Fibroblast of mammary gland (primary cell): ENCODE measurements at regions not wholly inside any gene's neighbourhood (a gene's known extent, or its start where the extent isn't known, plus 50 kb on each side); places are given as distances from the start of the nearest gene placed in this dataset.

Experiments used
- DNase-seq: peaks from one replicate; pipeline ENCODE4 v3.0.0-alpha.2; 2010; ENCODE audit warnings: low read depth
- H3K4me3 ChIP-seq: 2 replicates; pipeline ENCODE4 v1.5.1; 2011; ENCODE audit warnings: low read depth, mild to moderate bottlenecking, low read length, moderate library complexity; ENCODE audit not compliant: control insufficient read depth
- TF ChIP-seq, protein P1 (sequence below): conservative IDR thresholded peaks from 2 replicates; pipeline ENCODE4 v1.5.1; 2011; ENCODE audit warnings: low read depth, low read length, inconsistent platforms; ENCODE audit not compliant: control insufficient read depth, insufficient read depth

DNA sequence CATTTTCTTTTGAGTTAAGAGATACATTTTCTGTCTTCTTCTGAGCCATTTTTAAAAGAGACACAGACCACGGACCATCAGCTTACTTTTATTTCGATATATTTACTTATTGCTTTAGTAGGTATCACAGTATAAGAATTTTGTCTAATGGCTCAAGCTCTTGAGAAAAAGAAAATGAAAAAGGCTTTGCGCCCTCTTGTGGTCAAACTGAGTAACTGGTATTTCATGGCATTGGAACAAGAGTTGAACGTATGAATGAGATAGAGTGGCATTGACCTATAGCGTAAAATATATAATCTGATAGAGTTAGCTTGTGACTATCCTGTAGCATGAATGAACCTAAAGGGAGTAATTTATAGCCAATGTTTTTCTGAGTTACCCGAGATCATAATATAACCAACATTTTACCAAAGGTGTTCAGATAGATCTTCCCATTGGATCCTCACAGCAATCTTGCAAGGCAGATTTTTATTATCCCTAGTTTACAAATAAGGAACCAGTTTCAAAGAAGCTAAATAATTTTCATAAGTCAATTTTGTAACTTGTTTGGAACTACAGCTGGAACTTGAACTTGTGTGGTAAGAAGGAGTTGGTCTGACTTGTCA is 154.6 kb downstream of the POLR2M start:
- H3K4me3 ChIP-seq: no peak overlapping the region
- DNase-seq: peak; percentile 82
- TF ChIP-seq, protein P1, sequence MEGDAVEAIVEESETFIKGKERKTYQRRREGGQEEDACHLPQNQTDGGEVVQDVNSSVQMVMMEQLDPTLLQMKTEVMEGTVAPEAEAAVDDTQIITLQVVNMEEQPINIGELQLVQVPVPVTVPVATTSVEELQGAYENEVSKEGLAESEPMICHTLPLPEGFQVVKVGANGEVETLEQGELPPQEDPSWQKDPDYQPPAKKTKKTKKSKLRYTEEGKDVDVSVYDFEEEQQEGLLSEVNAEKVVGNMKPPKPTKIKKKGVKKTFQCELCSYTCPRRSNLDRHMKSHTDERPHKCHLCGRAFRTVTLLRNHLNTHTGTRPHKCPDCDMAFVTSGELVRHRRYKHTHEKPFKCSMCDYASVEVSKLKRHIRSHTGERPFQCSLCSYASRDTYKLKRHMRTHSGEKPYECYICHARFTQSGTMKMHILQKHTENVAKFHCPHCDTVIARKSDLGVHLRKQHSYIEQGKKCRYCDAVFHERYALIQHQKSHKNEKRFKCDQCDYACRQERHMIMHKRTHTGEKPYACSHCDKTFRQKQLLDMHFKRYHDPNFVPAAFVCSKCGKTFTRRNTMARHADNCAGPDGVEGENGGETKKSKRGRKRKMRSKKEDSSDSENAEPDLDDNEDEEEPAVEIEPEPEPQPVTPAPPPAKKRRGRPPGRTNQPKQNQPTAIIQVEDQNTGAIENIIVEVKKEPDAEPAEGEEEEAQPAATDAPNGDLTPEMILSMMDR: peak; percentile 81

DNA sequence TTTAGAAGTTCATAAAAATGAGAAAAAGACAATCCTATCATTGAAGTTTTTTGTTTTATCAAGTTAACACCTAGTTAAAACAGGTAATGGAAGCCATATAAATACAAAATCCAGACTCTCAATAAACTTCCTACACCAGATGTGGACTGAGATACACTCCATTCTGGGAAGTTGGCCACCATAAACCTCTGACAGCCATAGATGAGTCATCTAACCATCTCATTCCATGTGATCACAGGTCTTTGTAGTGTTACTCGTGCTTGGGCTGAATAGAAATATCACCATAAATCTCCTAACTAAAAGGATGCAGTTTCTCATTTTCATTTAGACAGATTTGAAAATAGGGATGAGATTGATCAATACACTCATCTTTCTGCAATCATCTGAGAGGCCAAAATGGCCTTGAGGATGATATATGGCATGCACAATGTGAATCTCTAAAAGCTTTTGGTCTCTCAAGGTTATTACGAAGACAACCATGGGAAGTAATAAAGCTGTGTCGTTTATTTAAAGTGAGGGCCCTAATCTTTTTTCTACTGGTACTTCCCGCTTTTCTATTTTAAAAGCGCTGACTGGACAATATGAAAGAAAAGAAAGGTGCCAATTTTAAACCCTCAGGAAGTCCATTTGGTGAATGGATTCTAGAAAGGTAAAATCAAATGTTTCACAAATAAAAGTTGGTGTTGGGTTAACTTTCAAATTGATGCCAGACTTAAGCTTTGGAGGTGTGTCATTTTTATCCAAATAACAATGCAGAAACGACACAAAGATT is 155.5 kb downstream of the POLR2M start:
- no peak overlapping the region for H3K4me3 ChIP-seq
- TF ChIP-seq, protein P1: no peak
- DNase-seq: peak; percentile 92

DNA sequence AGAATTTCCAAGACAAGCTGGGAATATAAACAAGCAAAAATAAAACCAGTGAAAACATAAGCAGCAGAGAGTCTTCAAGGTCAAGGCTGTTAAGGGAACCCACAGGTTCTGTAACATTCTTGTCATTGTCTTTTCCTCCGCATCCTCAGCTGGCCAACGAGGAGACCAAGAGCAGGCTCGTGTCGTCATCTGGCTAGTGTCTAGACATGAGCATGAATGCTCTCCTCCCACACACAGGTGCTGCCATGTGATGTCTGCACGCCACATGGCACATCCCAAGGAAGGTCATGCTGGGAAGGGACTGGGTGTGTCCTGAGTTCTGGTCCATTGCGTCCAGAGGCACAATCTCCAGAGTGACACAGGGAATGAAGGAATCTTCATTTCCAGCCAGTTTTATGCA is 156.2 kb downstream of the POLR2M start:
- no peak for DNase-seq

DNA sequence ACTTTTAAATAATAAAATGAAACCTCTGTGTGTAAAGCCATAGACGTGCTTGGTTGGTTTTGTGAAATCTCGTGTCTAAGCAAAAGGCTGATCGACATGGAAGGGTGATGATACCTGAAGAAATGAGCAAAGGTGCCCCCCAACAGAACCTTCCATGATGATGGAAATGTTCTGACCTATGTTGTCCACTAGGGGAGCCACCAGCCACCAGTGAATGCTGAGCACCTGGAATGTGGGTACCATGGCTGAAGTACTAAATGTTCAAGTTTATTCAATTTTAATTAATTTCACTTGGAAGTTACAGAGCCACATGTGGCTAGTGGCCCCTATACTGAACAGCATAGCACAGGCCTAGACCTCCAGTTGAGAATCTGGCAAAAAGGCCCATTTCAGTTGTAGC is 158.8 kb downstream of the POLR2M start:
- no peak overlapping the region for H3K4me3 ChIP-seq
- no peak for DNase-seq
- TF ChIP-seq, protein P1: peak; percentile 54

More for the DNA sequence above, 156.2 kb downstream of the POLR2M start:
- no peak overlapping the region for H3K4me3 ChIP-seq
- TF ChIP-seq, protein P1: no peak

DNA sequence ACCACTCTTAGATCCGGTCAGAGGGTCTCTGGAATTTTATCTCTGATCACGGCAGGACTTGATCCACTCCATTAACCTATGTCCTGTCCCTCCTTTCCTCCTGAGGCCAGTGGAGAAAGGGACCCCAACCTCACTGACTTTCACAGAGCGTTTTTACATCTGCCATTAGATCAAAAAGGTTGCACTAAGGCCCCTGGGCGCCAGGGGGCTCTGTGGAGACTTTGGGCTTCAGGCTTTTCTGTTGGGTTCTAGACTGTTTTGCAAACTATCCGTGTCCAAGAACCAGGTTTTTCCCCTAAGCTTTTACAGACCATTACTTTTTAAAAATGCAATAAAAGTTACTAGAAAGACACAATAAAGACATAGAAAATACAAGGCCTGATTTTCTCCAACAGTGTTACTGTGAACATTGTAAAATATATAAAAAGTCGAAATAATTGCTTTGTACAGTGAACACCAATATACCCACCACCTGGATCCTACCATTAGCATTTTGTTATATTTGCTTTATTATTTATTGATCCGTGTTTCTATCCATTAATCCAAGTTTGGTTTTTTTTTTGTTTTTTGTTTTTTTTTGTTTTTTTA is 159.7 kb downstream of the POLR2M start:
- DNase-seq: peak; percentile 47
- TF ChIP-seq, protein P1: peak; percentile 76
- H3K4me3 ChIP-seq: no peak overlapping the region

DNA sequence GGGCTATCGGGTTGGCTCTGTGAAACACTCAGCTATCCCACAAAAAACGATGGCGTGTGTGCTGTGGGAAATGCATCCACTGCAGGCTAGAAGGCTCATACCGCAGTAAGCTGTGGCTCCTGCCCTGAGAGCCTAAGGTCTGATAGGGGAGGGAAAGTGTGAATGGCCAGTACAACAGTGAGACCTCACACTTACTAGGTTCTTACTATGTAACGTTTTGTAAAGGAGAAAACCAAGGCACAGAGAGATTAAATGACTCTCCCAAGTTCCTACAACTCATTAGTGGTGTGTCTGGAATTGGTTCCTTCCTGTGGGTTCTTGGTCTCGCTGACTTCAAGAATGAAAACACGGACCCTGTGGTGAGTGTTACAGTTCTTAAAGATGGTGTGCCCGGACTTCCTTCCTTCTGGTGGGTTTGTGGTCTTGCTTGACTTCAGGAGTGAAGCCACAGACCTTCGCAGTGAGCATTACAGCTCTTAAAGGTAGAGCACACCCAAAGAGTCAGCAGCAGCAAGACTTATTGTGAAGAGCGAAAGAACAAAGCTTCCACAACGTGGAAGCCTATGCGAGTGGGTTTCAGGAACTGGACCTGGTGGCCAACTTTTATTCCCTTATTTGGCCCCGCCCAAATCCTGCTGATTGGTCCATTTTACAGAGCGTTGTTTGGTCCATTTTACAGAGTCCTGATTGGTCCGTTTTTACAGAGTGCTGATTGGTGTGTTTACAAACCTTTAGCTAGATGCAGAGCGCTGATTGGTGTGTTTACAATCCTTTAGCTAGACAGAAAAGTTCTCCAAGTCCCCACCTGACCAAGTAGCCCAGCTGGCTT is 161.7 kb downstream of the POLR2M start:
- no peak for DNase-seq
- no peak overlapping the region for H3K4me3 ChIP-seq
- TF ChIP-seq, protein P1: no peak
